CD1c-positive myeloid dendritic cell (primary cell): ENCODE measurements at regions not wholly inside any gene's neighbourhood (a gene's known extent, or its start where the extent isn't known, plus 50 kb on each side); places are given as distances from the start of the nearest gene placed in this dataset.

ENCODE experiments used
- DNase-seq: peaks from one replicate; pipeline ENCODE4 v3.0.0-alpha.2; 2016; ENCODE audit errors: extremely low spot score

DNA sequence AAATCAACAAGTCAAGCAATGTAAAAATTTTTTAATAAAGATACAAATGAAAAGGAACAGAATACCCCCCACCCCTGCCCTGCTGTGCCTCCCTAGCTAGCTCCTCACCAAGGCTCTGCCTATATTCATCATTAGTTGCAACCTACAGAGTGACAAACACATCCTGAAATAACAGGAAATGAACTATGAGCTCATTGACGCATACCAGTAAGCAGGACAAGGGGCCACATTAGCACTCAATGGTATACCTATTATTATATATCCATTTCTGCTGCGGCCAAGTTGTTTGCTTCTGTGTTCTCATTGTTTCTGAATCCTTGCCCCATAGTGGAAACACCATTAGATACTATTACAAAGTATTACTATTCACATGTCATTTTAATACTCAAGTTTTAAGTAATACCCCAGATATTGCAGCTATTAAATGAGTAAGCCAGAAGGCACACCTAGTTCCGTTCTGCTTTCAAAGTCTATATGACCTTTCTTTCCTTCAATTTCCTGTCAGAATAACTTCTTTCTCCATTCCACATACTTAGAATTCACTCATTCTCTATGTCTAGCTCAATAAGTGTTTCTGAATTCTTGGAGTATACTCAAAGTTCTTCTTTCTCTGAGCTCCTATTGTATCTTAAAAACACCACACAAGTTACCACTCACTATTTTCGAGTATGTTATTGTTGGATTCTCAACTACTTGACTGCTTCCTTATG, 1214.9 kb downstream of the PLA2G4A start:
- no peak for DNase-seq

DNA sequence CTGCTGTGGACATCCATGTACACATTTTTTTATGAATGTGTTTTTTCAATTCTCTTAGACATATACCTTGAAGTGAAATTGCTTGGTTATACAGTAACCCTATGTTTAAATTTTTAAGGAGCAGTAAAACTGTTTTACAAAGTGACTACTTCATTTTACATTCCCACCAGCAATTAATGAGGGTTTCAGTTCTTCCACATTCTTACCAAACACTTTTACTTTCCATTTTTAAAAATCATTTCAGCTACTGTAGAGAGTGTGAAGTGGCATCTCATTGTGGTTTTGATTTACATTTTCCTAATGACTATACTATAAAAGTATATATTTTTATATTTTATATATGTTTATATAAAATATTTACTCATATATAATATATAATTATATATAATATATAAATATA, 1221.5 kb downstream of the PLA2G4A start:
- DNase-seq = no peak

DNA sequence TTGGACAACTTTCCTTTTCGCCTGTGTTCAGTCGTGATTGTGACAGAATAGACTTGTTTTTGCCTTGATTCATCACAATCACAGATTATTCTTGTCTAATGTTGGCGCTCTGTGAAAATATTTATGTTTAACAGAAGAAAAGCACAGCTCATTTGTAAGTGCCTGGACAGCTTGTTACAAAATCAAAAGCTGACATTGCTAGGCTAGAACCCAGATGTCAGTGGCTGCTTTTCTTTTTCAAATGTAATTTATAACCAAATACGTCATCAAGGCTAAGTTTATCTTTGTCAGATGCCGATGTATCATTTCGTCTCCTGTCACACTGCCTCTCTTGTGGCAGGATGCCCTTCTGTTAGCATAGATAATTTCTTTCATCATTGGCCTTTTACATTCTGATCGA, 1227.3 kb downstream of the PLA2G4A start:
- no peak for DNase-seq

DNA sequence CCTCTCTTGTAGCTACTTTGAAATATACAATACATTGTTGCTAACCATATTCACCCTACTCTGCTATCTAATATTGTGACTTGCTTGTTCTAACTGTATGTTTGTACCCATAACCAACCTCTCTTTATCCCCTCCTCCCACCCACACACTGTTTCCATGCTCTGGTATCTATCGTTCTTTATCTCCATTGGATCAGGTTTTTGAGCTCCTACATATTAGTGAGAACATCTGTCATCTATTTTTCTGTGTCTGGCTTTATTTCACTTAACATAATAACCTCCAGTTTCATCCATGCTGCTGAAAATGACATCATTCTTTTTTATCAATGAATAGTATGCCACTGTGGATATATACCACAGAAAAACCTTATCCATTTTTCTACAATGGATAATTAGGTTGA, 1230.1 kb downstream of the PLA2G4A start:
- no peak for DNase-seq

DNA sequence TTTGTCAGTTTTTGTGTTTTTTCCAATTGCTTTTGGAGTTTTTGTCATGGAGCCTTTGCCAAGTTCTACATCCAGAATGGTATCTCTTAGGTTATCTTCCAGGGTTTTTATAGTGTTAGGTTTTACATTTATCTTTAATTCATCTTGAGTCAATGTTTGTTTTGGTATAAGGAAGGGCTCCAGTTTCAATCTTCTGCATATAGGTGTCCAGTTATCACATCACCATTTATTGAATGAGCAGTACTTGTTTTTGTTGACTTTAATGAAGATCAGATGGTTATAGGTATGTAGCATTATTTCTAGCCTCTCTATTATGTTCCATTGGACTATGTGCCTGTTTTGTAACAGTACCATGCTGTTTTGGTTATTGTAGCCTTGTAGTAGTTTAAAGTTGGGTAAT, 1233.1 kb downstream of the PLA2G4A start:
- DNase-seq = no peak

DNA sequence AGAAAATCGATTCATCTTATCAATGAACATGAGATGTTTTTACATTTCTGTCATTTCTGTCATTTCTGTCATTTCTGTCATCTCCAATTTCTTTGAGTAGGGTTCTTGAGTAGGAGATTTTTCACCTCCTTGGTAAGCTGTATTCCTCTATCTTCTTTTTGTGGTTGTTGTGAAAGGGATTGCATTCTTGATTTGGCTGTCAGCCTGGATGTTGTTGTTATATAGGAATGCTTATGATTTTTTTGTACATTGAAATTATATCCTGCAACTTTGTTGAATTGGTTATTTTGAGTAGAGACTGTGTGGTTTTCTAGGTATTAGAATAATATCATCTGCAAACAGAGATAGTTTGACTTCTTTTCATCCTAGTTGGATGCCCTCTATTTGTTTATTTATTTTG, 1233.7 kb downstream of the PLA2G4A start:
- no peak for DNase-seq

DNA sequence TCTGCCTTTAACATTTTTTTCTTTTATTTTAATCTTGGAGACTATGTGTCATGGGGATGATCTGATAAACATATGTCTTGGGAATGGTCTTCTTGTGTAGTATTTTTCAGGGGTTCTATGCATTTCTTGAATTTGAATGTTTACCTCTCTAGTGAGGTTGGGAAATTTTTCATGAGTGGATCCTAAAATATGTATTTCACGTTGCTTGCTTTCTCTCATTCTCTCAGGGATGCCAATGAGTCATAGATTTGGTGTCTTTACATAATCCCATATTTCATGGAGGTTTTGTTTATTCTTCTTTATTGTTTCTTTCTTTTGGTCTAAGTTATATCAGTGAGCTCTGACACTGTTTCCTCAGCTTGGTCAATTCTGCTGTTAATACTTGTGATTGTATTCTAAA, 1237.2 kb downstream of the PLA2G4A start:
- no peak for DNase-seq

DNA sequence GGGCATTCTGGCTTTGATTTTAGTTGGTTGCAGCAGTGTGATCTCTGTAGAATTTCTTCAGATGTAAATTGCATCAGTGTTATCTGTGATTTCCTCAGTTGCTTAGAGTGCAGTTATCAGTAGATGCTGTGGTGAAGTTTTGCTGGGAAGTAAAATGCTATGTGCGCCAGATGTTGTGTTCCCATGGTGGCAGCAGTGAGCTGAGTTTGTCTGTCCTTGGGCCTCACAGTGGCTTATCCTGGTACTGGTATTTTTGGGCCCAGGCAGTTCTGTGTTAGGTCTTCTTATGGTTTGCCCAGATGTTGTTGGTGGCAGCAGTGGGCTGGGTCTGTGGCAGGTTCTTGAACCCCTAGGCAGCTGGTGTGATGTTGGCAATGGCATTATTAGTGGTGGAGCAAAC, 1242.1 kb downstream of the PLA2G4A start:
- no peak for DNase-seq

DNA sequence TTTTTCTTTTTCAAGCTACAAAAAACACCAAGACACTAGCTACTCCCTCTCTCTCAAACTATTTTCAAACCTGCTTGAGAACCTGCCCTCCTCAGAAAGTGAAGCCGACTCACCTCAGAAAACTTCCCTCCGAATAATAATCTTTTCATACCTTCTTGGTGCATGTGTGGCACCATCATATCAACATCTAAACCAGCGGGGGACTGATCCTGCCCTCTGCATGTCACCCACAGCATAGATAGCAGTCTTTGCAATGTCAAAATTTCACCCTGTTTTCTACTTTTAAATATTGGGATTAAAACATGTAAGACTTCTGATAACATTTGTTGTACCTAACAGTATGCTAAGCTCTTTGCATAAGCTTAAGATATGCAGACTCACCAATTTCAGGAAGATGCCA, 1260.3 kb downstream of the PLA2G4A start:
- DNase-seq = no peak

DNA sequence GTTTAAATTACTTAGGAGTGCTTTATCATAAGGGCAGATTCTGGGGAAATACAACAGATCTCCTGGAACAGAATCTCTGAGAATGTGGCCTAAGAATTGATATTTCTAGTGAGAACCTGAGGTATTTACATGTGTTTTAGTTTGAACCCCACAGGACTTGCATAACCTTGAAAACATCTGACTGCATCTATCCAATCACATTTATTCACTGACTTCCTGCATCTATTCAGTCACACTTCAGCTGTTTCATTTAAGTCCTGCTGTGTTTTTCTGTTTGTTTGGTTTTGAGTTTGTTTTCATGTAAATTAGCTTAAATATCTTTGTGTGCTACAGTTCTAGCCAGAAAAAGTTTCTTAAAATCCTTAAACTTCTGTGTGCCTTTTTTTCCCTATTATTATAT, 1260.7 kb downstream of the PLA2G4A start:
- no peak for DNase-seq

DNA sequence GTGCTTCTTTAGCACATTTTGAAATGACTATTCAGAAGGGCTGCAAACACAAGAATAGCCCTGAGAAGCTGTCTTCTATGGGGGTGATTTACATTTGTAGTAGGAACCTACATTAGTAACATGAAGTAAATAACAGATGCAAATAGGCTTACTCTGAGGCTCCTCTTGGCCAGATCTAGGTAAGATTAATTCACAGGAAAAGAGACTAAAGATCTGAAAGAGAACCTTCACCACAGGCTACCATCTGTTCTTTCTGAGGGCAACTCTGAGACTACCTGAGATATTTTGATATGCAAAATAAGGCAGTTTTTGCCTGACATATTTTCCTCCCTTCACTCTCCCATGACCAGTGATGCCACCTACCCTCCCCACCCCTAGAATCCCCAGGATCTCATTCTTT, 1267.8 kb downstream of the PLA2G4A start:
- DNase-seq = no peak

DNA sequence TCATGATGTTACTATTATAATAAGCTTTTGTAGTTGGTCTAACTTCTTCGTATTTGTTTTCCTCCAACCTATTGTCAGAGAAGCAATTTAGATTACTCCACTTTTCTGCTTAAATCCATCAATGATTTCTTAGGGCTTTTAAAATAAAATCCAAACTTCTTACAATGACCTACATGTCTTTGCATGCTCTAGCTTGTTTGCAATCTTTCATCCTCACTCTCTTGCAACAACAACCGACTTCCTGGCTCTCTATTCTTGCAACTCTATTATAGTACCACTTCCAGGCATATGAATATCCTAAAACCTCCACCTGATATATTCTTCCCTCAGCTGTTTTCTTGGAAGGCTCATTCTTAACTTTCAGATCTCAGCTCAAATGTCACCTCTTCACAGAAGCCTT, 1288.7 kb downstream of the PLA2G4A start:
- DNase-seq = no peak

DNA sequence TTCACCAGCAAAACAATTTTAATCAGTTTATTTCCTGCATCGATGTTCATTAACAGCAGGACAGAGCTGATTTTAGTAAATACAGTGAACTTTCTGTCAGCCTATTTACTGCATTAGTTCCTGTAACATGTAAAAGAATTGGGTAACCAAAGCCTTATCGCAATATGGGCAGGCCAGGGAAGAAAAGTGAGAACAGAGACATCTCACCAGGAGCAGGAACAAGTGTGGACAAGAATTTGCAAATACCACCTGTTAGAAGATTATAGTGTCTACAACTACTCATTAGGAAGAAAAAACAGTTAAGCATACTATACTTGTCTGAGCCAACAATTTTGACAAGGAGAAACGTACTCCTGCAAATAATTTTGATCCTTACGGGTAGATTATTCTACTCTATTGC, 1293.9 kb downstream of the PLA2G4A start:
- no peak for DNase-seq

DNA sequence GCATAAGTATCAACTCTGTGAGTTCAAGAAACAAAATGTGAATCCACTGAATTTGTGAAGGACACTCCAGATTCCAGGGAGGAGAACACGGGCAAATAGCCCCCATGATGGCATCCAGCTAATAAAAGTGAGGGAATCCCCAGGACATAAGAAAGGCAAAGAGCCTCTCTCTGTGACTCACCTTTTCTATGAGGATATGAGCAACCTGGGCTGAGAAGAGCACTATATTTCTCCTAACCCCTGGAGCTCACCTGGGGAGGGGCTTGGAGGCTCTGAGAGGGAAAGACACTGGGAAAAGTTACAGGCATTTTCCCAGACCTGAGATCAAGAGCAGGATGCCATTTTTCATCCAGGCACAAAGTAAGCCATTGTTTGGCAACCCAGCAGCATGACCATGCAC, 1298.8 kb downstream of the PLA2G4A start:
- DNase-seq = no peak

DNA sequence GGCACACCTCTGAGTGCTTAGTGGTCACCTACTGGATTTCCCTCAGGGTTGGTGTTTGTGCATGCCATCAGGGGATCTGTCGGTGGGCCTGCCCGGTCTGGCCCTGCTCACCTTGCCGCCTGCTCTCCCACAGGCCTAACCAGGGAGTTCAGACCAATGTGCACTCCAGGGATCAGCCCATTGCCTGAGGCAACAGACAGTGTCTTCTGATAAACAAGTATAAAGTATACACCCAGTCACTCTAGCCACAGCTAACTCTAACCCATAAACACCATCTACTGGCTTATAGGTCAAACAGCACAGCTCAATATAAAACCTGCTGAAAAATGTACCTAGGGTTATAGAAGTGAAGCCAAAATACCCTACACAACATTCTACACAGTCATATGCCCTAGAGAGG, 1300.0 kb downstream of the PLA2G4A start:
- DNase-seq = no peak

DNA sequence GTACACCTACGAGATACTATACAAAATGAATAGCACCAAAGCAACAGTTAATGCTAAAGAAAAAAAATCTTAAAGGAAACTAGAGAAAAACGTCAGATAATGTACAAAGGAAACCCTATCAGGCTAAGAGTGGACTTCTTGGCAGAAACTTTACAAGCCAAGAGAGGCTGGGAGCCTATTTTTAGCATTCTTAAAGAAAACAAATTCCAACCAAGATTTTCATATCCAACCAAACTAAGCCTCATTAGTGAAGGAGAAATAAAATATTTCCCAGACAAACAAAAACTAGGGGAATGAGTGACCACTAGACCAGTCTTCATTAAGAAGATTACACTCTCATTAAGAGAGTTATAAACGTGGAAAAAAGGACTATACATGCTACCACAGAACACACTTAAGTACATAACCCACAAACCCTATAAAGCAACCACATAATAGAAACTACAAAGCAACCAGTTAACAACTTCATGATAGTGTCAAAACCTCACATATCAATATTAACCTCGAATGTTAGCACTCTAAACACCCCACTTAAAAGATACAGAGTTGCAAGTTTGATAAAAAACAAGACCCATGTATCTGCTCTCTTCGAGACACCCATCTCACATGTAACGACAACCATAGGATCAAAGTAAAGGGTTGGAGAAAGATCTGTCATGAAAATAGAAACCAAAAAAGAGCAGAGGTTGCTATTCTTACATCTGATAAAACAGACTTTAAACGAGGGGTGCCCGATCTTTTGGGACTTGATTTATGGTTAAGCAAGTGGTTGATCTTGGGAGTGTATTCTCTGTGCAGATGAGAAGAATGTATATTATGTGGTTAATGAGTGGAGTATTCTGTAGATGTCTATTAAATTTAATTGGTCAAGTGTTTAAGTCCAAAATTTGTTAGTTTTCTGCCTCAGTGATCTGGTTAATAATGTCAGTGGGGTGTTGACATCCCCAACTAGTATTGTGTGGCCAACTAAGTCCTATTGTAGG, 1301.4 kb downstream of the PLA2G4A start:
- DNase-seq = no peak

DNA sequence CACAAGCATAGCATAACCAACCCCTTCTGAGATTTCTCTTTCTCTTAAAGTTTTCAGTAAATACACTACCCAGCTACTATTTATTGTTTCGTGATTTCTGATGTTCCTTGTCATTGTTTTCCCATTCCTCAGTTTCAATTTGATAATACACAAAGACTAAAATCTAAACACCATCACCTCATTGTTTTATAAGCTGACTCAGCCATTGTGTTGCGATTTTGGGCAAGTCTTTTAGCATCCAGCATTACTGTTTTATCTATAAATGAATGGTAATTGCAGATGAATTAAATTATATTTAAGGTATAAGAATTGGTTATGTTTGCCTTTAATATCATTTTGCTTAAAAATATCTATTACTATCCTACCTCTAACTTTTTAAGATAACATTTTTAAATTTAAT, 1308.5 kb downstream of the PLA2G4A start:
- DNase-seq = no peak

DNA sequence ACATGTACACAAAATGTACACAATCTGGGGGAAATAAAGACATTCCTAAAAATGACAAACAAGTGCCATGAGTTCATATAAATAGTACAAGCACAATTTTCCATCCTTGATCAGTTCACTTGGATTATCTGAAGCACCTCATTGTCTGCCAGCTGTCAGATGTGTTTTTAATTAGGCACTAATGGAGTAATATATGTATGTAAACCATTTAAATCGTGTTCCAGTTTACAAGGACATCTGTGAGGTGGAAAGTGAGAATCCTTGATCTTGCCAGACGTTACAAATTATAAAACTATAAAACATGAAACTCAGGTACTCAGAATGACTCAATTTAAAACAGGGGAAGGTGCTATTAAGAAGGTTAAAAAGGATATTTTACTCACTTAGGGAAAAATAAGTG, 1312.2 kb downstream of the PLA2G4A start:
- no peak for DNase-seq

DNA sequence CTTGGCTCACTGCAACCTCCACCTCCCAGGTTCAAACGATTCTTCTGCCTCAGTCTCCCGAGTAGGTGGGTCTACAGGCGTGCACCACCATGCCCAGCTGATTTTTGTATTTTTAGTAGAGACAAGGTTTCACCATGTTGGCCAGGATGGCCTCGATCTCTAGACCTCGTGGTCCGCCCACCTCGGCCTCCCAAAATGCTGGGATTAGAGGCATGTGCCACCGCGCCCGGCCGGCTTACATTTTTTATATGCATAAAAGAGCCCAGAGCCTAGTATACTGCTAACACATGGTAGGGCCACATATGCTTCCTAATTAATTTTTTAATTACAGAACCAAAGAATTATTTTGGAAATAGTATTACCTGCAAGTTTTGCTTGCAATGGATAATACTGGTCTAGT, 1325.4 kb downstream of the PLA2G4A start:
- DNase-seq = no peak

DNA sequence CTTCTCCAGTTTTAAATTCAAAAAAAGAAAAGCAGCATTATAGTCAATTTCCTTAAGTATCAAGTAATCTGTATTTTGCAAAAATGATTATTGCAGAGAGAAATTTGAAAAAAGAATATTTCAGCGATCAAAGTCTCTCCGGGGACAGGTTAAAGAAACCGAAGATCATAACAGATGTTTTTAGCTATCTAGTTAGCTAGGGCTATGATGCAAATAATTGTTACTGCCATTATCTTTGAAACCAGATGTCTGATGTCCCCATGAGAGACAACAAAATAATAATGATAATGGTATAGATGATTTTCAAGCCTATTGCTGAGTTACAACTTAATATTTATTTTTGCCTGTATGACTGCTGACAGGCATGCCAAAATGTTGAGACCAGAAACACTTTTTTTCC, 1326.0 kb downstream of the PLA2G4A start:
- no peak for DNase-seq

DNA sequence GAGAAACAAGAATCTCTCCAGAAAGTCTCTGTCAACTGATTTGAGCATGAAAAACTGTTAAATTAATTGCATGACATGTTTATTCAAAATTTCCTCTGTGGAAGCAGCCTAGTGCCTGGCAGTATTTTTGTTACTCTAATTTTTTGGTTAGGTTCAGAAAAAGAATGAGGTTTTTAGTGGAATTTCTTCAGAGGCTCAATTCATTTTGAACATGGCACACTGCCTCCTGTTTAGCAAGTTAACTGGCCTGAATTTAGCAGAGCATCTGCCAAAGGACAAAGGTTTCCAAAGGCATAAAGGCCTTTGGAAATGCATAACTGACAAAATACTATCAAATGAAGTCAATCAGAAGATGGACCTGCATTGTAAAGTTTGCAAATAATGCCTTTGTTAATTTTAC, 1326.5 kb downstream of the PLA2G4A start:
- DNase-seq = no peak

DNA sequence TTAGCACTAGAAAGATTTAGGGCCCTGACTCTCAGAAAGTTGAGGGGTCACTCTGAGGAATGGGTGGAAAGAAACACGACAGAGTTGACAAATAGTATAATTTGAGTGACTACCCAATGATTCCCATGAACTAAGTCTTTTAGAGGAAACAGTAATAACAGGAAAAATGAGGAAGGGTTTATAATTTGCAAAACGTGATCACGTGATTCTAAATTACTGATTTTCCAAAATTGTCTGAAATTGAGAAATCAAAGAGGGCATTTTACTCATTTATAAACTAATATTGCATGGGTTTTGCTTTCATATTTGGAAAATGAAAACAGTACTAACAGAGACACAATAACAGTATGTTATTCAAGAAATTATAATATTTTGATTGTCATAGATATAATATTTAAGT, 1335.7 kb downstream of the PLA2G4A start:
- DNase-seq = no peak

DNA sequence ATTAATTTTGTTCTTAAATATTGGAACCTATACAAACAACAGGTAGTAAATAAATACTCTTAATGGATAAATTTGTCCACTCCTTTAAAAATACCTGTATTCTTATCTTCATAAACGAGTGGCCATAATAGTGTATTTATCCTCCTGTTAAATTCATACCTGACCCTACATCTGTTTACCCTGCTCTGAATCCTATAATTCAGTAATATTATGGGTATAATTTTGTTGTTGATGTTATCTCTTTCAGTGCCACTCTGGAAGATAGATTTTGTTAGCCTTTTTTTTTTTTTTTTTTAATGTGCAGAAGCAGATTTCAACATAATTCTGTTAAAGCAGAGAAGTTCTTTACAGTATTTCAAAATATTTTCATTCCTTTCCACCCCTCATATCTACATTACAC, 1337.9 kb downstream of the PLA2G4A start:
- DNase-seq = no peak
